BJ (cell line): ENCODE measurements at regions not wholly inside any gene's neighbourhood (a gene's known extent, or its start where the extent isn't known, plus 50 kb on each side); places are given as distances from the start of the nearest gene placed in this dataset.

ENCODE experiments used
- CTCF ChIA-PET: fragments of 350-600 bp; formaldehyde crosslinking; extraction: SDS; loops from one replicate; lab custom pipeline; 2021; ENCODE audit warnings: antibody characterized with exemption, inconsistent platforms; lab: Yijun Ruan, JAX
- POLR2A ChIA-PET: fragments of 300-600 bp; sonication (Branson Sonifier 250); formaldehyde crosslinking; extraction: SDS; loops from one replicate; lab custom pipeline; 2021; ENCODE audit warnings: antibody characterized with exemption; lab: Charles Lee
- DNase-seq: peaks from one replicate; pipeline ENCODE4 v3.0.0-alpha.2; 2011; ENCODE audit warnings: low read depth
- H3K27me3 ChIP-seq: 2 replicates; pipeline ENCODE4 v1.6.0; 2011; ENCODE audit warnings: low read length; ENCODE audit not compliant: control insufficient read depth, insufficient read depth
- H3K36me3 ChIP-seq: 2 replicates; pipeline ENCODE4 v1.5.1; 2011; ENCODE audit warnings: low read length; ENCODE audit not compliant: control insufficient read depth, insufficient read depth
- H3K4me3 ChIP-seq: 2 replicates; pipeline ENCODE4 v1.5.1; 2011; ENCODE audit warnings: low read depth, mild to moderate bottlenecking, control low read depth, low read length
- TF ChIP-seq, protein P1 (sequence below): IDR thresholded peaks from 2 replicates; pipeline ENCODE4 v1.5.1; 2011; ENCODE audit warnings: low read depth, mild to moderate bottlenecking, control low read depth, inconsistent platforms, low read length, moderate library complexity; ENCODE audit not compliant: insufficient read depth

DNA sequence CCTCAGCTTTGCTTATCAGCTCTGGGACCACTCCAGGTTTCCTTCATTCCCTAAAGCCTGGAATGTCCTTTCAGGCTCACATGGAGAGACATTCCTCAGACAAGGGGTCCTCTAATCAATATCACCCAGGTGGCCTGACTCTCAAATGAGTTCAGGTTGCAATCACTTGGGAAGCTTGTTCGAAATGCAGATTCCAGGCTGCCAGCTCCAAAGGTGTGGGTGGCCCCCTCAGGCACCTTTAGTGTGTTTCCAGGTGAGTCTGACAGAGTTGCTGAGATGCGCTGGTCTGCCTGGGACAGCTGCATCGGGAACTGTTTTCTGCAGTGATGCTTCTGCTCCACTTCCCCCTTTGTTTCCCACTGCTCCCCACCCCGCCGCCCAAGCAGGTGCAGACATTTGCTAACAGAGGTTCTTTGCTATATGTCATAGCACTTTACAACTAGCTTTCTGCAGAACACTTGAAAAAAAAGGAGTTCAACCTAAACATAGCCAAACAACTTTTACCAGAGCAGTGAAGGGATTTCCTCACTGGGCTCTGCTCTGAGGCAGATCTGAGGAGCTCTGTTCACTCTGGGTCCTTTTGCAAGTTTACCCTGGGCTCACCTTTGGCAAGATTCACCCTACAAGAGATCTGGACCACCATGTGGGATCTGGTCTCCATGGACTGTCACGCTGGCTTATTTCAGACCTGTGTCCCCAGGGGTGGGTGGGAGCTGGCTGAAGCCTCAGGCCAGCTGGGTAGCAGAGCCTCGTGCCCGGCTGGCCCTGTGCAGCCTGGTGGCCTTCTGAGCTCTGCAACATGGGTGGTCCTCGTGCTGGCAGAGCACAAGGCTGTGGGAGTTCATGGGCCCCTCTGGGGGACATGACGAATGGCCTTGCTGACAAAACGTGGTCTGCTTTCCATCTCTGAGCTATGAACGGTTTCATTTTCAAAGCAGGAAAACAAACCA is 539.6 kb downstream of the CCDC171 start:
- TF ChIP-seq, protein P1, sequence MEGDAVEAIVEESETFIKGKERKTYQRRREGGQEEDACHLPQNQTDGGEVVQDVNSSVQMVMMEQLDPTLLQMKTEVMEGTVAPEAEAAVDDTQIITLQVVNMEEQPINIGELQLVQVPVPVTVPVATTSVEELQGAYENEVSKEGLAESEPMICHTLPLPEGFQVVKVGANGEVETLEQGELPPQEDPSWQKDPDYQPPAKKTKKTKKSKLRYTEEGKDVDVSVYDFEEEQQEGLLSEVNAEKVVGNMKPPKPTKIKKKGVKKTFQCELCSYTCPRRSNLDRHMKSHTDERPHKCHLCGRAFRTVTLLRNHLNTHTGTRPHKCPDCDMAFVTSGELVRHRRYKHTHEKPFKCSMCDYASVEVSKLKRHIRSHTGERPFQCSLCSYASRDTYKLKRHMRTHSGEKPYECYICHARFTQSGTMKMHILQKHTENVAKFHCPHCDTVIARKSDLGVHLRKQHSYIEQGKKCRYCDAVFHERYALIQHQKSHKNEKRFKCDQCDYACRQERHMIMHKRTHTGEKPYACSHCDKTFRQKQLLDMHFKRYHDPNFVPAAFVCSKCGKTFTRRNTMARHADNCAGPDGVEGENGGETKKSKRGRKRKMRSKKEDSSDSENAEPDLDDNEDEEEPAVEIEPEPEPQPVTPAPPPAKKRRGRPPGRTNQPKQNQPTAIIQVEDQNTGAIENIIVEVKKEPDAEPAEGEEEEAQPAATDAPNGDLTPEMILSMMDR = no peak
- H3K4me3 ChIP-seq = no peak overlapping the region
- H3K27me3 ChIP-seq = no peaks in the 10 kb centered on the region
- POLR2A ChIA-PET = interaction anchor here (0.6 kb wide), 1 partner anchor 176 kb away, joined by 4 read pairs; no protein-coding TSS in a partner anchor
- no peaks in the 10 kb centered on the region for H3K36me3 ChIP-seq
- no peak for DNase-seq
- CTCF ChIA-PET = interaction anchor here (0.7 to 2.2 kb wide), 5 partner anchors 8 to 41 kb away, joined by 3 to 5 read pairs (median 3); no protein-coding TSS in a partner anchor

DNA sequence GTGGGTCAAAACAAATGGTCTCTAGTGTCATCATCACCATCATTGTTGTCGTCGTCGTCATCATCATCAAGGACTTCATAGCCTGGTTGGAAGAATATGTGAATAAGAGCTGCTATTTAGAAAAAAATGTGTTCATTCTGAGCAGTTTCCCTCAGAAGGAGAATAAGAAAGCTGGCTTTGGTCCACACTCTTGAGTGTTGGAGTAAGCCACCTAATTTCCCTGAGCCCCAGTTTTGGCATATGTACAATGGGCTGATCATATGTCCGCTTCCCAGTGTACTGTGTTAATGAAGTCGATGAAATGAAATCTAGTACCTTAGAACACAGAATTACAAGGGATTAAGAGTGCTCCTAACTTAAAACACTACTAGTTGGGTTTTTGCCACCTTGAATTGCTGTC is 545.5 kb downstream of the CCDC171 start:
- no peaks in the 10 kb centered on the region for H3K36me3 ChIP-seq
- H3K27me3 ChIP-seq = 0 out of 2 replicates have a peak, but pooled peaks cover 2% of the 10 kb centered on the region
- POLR2A ChIA-PET = no interaction called here
- TF ChIP-seq, protein P1 = no peak
- no peak overlapping the region for H3K4me3 ChIP-seq
- DNase-seq = no peak
- CTCF ChIA-PET = no interaction called here

DNA sequence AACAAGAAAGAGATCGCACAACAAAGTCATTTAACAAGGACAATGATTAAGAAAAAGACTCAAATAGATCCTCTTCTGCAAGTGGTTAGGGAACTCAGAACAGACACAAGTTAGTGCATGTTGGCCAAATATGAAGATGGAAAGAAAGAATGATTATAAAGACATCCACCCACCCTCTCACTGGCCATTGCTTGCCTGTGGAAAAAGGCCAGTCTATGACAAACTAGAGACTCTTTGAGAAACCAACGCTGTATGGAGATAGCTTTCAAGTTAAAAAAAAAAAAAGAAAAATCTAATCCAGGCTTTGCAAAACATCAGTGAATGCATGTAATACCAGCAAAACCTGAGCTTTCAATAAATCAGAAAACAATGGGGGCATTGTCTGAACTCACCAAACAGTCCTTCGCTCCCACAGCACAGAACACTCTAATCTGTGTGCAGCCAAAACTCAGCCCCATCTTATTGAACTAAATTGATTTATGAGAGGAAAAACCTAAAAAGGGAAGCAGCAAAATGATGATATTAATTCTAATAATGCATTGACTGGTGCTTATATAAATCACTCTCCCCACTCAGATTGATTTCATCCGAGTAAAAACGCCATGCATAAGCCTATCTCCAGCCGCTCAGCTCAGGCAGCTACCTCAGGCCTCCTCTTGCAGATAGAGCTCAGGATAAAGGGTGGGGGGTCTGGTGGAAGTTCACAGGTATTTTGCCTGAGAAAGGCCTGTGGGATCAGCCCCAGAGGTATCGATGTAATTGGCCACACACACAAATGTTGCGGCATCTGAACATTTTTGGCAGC is 547.1 kb downstream of the CCDC171 start:
- DNase-seq = no peak
- POLR2A ChIA-PET = no interaction called here
- TF ChIP-seq, protein P1 = no peak
- Histone ChIP-seq H3K36me3 (no peaks in the 10 kb centered on the region), H3K27me3 (0 out of 2 replicates have a peak, but pooled peaks cover 2% of the 10 kb centered on the region), H3K4me3 (no peak overlapping the region)
- CTCF ChIA-PET = no interaction called here

DNA sequence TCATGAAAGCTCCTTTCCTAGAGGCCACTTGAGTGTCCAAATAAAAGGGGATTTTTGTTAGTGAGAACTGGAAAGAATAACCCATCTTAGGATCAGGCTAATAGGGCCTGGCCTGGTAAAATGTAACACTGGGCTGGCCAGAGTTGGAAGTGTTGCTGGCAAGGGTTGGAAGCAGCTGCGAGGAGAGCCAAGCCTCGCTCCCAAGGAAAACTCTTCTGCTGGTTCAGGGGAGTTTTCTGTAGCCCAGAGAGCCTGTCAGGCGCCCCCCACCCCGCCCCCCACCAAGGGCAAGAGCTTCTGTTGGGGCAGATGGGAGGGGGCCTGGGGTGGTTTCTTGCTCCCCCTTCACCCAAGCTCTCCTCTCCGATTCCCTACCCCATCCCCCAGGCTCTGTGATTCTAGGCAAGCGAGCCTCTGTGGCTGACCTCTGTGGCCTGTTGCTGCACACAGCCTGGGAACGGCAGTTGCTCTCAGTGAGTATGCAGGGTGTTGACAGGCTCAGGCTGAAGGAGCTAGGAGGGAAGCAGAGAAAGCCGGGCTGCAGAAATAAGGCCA is 547.8 kb downstream of the CCDC171 start:
- no peak for DNase-seq
- no peaks in the 10 kb centered on the region for H3K36me3 ChIP-seq
- H3K27me3 ChIP-seq = 0 out of 2 replicates have a peak, but pooled peaks cover 2% of the 10 kb centered on the region
- ChIA-PET CTCF (interaction anchor here (0.6 kb wide), 1 partner anchor 101 kb away, joined by 3 read pairs; no protein-coding TSS in a partner anchor), POLR2A (no interaction called here)
- no peak overlapping the region for H3K4me3 ChIP-seq
- TF ChIP-seq, protein P1 = no peak
